Lower leg skin (tissue), 3 donors: ENCODE measurements at regions not wholly inside any gene's neighbourhood (a gene's known extent, or its start where the extent isn't known, plus 50 kb on each side); places are given as distances from the start of the nearest gene placed in this dataset.

Experiments
- POLR2A ChIP-seq, 2 donors: fragments of 450-650 bp; IDR thresholded peaks; one replicate each; pipeline ENCODE4 v1.6.1; 2016 to 2017; ENCODE audit warnings: antibody characterized with exemption in 2 of 2, mild to moderate bottlenecking in 1 of 2, moderate library complexity in 1 of 2
- TF ChIP-seq, protein P1 (sequence below), 3 donors: fragments of 450-650 bp; IDR thresholded peaks; one replicate each; pipeline ENCODE4 v1.5.1; 2016; ENCODE audit warnings: antibody characterized with exemption in 3 of 3, mild to moderate bottlenecking in 3 of 3, moderate library complexity in 2 of 3

DNA sequence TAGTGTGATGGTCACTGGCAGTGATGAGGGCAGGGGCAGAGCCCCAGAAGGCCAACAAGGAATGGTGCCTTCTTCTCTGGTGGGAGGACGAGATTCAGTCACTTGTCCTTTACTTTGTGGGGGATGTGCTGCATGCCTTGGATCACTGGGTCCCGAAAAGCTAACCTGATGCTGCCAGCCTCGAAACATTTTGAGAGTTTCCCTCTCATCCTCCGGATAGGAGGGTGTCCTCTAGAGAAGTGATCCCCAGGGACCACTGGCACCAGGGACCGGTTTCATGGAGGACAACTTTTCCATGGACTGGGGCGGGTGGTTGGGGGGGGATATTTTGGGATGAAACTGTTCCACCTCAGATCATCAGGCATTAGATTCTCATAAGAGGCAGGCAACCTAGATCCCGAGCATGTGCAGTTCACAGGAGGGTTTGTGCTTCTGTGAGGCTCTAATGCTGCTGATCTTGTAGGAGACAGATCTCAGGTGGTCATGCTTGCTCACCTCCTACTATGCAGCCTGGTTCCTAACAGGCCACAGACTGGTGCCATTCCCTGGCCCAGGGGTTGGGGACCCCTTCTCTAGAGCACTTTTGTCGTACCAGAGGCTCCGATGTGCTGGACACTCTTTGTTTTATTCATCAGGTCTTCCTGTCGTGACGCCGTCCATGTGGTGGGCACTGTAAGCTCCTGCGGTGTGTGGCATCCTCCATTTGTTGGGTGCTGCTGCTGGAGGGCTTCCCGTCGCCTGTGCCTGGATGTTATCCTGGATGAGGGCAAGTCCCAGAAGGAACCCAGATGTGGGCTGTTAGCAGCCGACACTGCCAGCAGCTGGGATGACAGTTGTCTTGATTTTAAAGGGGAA is 68.5 kb upstream of the HDAC4 start:
- TF ChIP-seq, protein P1, sequence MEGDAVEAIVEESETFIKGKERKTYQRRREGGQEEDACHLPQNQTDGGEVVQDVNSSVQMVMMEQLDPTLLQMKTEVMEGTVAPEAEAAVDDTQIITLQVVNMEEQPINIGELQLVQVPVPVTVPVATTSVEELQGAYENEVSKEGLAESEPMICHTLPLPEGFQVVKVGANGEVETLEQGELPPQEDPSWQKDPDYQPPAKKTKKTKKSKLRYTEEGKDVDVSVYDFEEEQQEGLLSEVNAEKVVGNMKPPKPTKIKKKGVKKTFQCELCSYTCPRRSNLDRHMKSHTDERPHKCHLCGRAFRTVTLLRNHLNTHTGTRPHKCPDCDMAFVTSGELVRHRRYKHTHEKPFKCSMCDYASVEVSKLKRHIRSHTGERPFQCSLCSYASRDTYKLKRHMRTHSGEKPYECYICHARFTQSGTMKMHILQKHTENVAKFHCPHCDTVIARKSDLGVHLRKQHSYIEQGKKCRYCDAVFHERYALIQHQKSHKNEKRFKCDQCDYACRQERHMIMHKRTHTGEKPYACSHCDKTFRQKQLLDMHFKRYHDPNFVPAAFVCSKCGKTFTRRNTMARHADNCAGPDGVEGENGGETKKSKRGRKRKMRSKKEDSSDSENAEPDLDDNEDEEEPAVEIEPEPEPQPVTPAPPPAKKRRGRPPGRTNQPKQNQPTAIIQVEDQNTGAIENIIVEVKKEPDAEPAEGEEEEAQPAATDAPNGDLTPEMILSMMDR (IDR thresholded peaks at IDR 0.05) = no peak
- TF ChIP-seq POLR2A (IDR thresholded peaks at IDR 0.05) = no peak
